GM12878 (cell line): ENCODE measurements at regions not wholly inside any gene's neighbourhood (a gene's known extent, or its start where the extent isn't known, plus 50 kb on each side); places are given as distances from the start of the nearest gene placed in this dataset.
A peak's percentile ranks its signal among the peaks of the same experiment; 100 is the strongest.

Experiments used
- BCL3 ChIP-seq: IDR thresholded peaks from 2 replicates; pipeline ENCODE4 v1.6.1; 2011; ENCODE audit warnings: borderline replicate concordance, low read depth, mild to moderate bottlenecking, moderate library complexity, low read length; ENCODE audit not compliant: insufficient read depth, poor library complexity, severe bottlenecking
- BMI1 ChIP-seq: fragments of 450-650 bp; IDR thresholded peaks from 2 replicates; pipeline ENCODE4 v1.6.1; 2016; ENCODE audit warnings: mild to moderate bottlenecking, moderate library complexity, borderline replicate concordance
- IKZF1 ChIP-seq: fragments of 450-650 bp; conservative IDR thresholded peaks from 2 replicates; pipeline ENCODE4 v1.6.1; 2017; ENCODE audit warnings: antibody characterized with exemption, mild to moderate bottlenecking
- IKZF2 ChIP-seq, 2 experiments: fragments of 450-650 bp; IDR thresholded peaks; 2 replicates each; pipeline ENCODE4 v1.6.1; 2017; ENCODE audit warnings: mild to moderate bottlenecking in 2 of 2, moderate library complexity in 2 of 2
- NFIC ChIP-seq: IDR thresholded peaks from 2 replicates; pipeline ENCODE4 v1.6.1; 2012; ENCODE audit warnings: low read depth, mild to moderate bottlenecking, inconsistent platforms, low read length, moderate library complexity
- NFXL1 ChIP-seq: fragments of 450-650 bp; IDR thresholded peaks from 2 replicates; pipeline ENCODE4 v1.6.1; 2017; ENCODE audit warnings: antibody characterized with exemption, mild to moderate bottlenecking, borderline replicate concordance
- POLR2AphosphoS5 ChIP-seq: IDR thresholded peaks from 2 replicates; pipeline ENCODE4 v1.6.1; 2011; ENCODE audit warnings: mild to moderate bottlenecking, low read length, inconsistent platforms
- RAD21 ChIP-seq: IDR thresholded peaks from 2 replicates; pipeline ENCODE4 v1.6.1; 2011; ENCODE audit warnings: mild to moderate bottlenecking, low read depth, low read length, moderate library complexity; ENCODE audit not compliant: insufficient read depth
- SIN3A ChIP-seq: IDR thresholded peaks from 2 replicates; pipeline ENCODE4 v1.6.1; 2012; ENCODE audit warnings: low read depth, low read length, improper control_type of control experiment
- SMC3 ChIP-seq: IDR thresholded peaks from 2 replicates; pipeline ENCODE4 v1.6.1; 2011; ENCODE audit warnings: low read length, improper control_type of control experiment, borderline replicate concordance
- STAT1 ChIP-seq: fragments of 450-650 bp; conservative IDR thresholded peaks from 2 replicates; pipeline ENCODE4 v1.6.1; 2014; ENCODE audit warnings: antibody characterized with exemption, mild to moderate bottlenecking
- SUPT20H ChIP-seq: IDR thresholded peaks from 2 replicates; pipeline ENCODE4 v1.6.1; 2011; ENCODE audit warnings: low read depth, mild to moderate bottlenecking, low read length, moderate library complexity, borderline replicate concordance; ENCODE audit not compliant: control insufficient read depth
- TARDBP ChIP-seq: IDR thresholded peaks from 2 replicates; pipeline ENCODE4 v1.6.1; 2016; ENCODE audit warnings: borderline replicate concordance
- YBX1 ChIP-seq: fragments of 450-650 bp; IDR thresholded peaks from 2 replicates; pipeline ENCODE4 v1.6.1; 2016; ENCODE audit warnings: antibody characterized with exemption
- ZBTB33 ChIP-seq: fragments of 450-650 bp; IDR thresholded peaks from 2 replicates; pipeline ENCODE4 v1.6.1; 2017; ENCODE audit warnings: mild to moderate bottlenecking
- ZZZ3 ChIP-seq: IDR thresholded peaks from 2 replicates; pipeline ENCODE4 v1.6.1; 2011; ENCODE audit warnings: low read depth; ENCODE audit not compliant: control insufficient read depth, insufficient read length
- TF ChIP-seq, protein P1 (sequence below): IDR thresholded peaks from 2 replicates; pipeline ENCODE4 v1.6.1; 2012; ENCODE audit warnings: low read depth, low read length, improper control_type of control experiment

GRCh38 chr6:159110013-159110412 lies 59.2 kb upstream of the FNDC1 start (continued):
- TF ChIP-seq BCL3 (no peak), SIN3A (no peak), TARDBP (no peak), IKZF1 (peak; percentile 42; the same call in 1 of the 2 replicates), IKZF2 (IDR thresholded peaks at IDR 0.05) (peak; percentile 22 to 26; a peak in 1 of 4 replicates), POLR2AphosphoS5 (no peak), YBX1 (no peak), SMC3 (peak; percentile 59; the same call in 1 of the 2 replicates), ZBTB33 (no peak), BMI1 (no peak), NFIC (no peak), ZZZ3 (no peak), SUPT20H (no peak), STAT1 (no peak), NFXL1 (no peak), RAD21 (peak; percentile 82)
- TF ChIP-seq, protein P1, sequence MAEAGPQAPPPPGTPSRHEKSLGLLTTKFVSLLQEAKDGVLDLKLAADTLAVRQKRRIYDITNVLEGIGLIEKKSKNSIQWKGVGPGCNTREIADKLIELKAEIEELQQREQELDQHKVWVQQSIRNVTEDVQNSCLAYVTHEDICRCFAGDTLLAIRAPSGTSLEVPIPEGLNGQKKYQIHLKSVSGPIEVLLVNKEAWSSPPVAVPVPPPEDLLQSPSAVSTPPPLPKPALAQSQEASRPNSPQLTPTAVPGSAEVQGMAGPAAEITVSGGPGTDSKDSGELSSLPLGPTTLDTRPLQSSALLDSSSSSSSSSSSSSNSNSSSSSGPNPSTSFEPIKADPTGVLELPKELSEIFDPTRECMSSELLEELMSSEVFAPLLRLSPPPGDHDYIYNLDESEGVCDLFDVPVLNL, result no peak
